ENCODE measurements at regions not wholly inside any gene's neighbourhood (a gene's known extent, or its start where the extent isn't known, plus 50 kb on each side); places are given as distances from the start of the nearest gene placed in this dataset.

- TF ChIP-seq YY1 (IDR thresholded peaks at IDR 0.05) (no peak), CTCF (IDR thresholded peaks at IDR 0.05; ENCODE audit: low read depth, low read length, missing input control) (no peak), RAD21 (IDR thresholded peaks at IDR 0.05) (no peak), TAF1 (conservative IDR thresholded peaks at IDR 0.05) (no peak), HNF4G (IDR thresholded peaks at IDR 0.05) (no peak), HNF4A (conservative IDR thresholded peaks at IDR 0.05) (no peak), SP1 (IDR thresholded peaks at IDR 0.05) (no peak), NR2F2 (IDR thresholded peaks at IDR 0.05) (no peak)
- TF ChIP-seq, protein P1, sequence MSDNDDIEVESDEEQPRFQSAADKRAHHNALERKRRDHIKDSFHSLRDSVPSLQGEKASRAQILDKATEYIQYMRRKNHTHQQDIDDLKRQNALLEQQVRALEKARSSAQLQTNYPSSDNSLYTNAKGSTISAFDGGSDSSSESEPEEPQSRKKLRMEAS (IDR thresholded peaks at IDR 0.05): no peak
- TF ChIP-seq, protein P2, sequence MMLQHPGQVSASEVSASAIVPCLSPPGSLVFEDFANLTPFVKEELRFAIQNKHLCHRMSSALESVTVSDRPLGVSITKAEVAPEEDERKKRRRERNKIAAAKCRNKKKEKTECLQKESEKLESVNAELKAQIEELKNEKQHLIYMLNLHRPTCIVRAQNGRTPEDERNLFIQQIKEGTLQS (IDR thresholded peaks at IDR 0.05): no peak
Observed at GRCh38 chr18:46415532-46416252, 241.3 kb downstream of the LOXHD1 start (continued).

GRCh38 chr18:46416706-46417638, 240.0 kb downstream of the LOXHD1 start:
- Histone ChIP-seq H3K4me1 (ENCODE audit: control insufficient read depth in 4 of 4, insufficient read depth in 4 of 4, low read length in 3 of 4) (peaks cover 17 to 44% (median 37%) of the 10 kb centered on the region in 4 donors), H3K36me3 (ENCODE audit: control insufficient read depth in 4 of 4, insufficient read depth in 3 of 4, low read depth in 1 of 4, low read length in 3 of 4) (no peaks in the 10 kb centered on the region), H3K9ac (ENCODE audit: low read depth in 1 of 2, low read length in 2 of 2) (no peak overlapping the region), H3K9me3 (ENCODE audit: control insufficient read depth in 4 of 4, low read length in 3 of 4) (no peaks in the 10 kb centered on the region), H3K27ac (ENCODE audit: low read depth in 1 of 2, low read length in 2 of 2) (no peak overlapping the region), H3K4me3 (ENCODE audit: low read depth in 1 of 3, low read length in 3 of 3) (no peak overlapping the region), H3K27me3 (ENCODE audit: control insufficient read depth in 4 of 4, insufficient read depth in 4 of 4, low read length in 3 of 4) (no peaks in the 10 kb centered on the region)
- TF ChIP-seq JUND (IDR thresholded peaks at IDR 0.05): no peak
- no peak for TF ChIP-seq TAF1 (conservative IDR thresholded peaks at IDR 0.05)
- no peak for TF ChIP-seq SP1 (IDR thresholded peaks at IDR 0.05)
- 95% methylated on average over 4 of the region's 4 CpGs for WGBS
- no peak for DNase-seq (ENCODE audit: low spot score)

GRCh38 chr18:46418663-46419260, 238.3 kb downstream of the LOXHD1 start:
- no peak for DNase-seq (ENCODE audit: low spot score)
- Histone ChIP-seq H3K27ac (ENCODE audit: low read depth in 1 of 2, low read length in 2 of 2) (peak overlapping the region; percentile 84 to 88), H3K4me3 (ENCODE audit: low read depth in 1 of 3, low read length in 3 of 3) (no peak overlapping the region), H3K27me3 (ENCODE audit: control insufficient read depth in 4 of 4, insufficient read depth in 4 of 4, low read length in 3 of 4) (no peaks in the 10 kb centered on the region), H3K36me3 (ENCODE audit: control insufficient read depth in 4 of 4, insufficient read depth in 3 of 4, low read depth in 1 of 4, low read length in 3 of 4) (no peaks in the 10 kb centered on the region), H3K9me3 (ENCODE audit: control insufficient read depth in 4 of 4, low read length in 3 of 4) (no peaks in the 10 kb centered on the region), H3K9ac (ENCODE audit: low read depth in 1 of 2, low read length in 2 of 2) (no peak overlapping the region), H3K4me1 (ENCODE audit: control insufficient read depth in 4 of 4, insufficient read depth in 4 of 4, low read length in 3 of 4) (peaks cover 19 to 43% (median 36%) of the 10 kb centered on the region in 4 donors)
- WGBS: 16% methylated on average over 5 of the region's 5 CpGs
- TF ChIP-seq, protein P3, sequence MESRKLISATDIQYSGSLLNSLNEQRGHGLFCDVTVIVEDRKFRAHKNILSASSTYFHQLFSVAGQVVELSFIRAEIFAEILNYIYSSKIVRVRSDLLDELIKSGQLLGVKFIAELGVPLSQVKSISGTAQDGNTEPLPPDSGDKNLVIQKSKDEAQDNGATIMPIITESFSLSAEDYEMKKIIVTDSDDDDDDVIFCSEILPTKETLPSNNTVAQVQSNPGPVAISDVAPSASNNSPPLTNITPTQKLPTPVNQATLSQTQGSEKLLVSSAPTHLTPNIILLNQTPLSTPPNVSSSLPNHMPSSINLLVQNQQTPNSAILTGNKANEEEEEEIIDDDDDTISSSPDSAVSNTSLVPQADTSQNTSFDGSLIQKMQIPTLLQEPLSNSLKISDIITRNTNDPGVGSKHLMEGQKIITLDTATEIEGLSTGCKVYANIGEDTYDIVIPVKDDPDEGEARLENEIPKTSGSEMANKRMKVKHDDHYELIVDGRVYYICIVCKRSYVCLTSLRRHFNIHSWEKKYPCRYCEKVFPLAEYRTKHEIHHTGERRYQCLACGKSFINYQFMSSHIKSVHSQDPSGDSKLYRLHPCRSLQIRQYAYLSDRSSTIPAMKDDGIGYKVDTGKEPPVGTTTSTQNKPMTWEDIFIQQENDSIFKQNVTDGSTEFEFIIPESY (IDR thresholded peaks at IDR 0.05): no peak
- TF ChIP-seq GABPA (IDR thresholded peaks at IDR 0.05 in 1 of 2, conservative IDR thresholded peaks at IDR 0.05 in 1 of 2) (no peak), EGR1 (IDR thresholded peaks at IDR 0.05; ENCODE audit: low read depth in 2 of 2) (no peak), TAF1 (conservative IDR thresholded peaks at IDR 0.05) (no peak), NR2F2 (IDR thresholded peaks at IDR 0.05) (peak; percentile 50), HNF4A (conservative IDR thresholded peaks at IDR 0.05) (peak in 1 of 2 donors; percentile 41), FOXA2 (IDR thresholded peaks at IDR 0.05) (no peak), SP1 (IDR thresholded peaks at IDR 0.05) (peak; percentile 73), RXRA (IDR thresholded peaks at IDR 0.05) (peak; percentile 85 to 89), JUND (IDR thresholded peaks at IDR 0.05) (peak in 1 of 2 donors; percentile 35), RAD21 (IDR thresholded peaks at IDR 0.05) (peak; percentile 24 to 35), FOXA1 (IDR thresholded peaks at IDR 0.05) (no peak)
- TF ChIP-seq, protein P2 (IDR thresholded peaks at IDR 0.05): no peak
- TF ChIP-seq, protein P4, sequence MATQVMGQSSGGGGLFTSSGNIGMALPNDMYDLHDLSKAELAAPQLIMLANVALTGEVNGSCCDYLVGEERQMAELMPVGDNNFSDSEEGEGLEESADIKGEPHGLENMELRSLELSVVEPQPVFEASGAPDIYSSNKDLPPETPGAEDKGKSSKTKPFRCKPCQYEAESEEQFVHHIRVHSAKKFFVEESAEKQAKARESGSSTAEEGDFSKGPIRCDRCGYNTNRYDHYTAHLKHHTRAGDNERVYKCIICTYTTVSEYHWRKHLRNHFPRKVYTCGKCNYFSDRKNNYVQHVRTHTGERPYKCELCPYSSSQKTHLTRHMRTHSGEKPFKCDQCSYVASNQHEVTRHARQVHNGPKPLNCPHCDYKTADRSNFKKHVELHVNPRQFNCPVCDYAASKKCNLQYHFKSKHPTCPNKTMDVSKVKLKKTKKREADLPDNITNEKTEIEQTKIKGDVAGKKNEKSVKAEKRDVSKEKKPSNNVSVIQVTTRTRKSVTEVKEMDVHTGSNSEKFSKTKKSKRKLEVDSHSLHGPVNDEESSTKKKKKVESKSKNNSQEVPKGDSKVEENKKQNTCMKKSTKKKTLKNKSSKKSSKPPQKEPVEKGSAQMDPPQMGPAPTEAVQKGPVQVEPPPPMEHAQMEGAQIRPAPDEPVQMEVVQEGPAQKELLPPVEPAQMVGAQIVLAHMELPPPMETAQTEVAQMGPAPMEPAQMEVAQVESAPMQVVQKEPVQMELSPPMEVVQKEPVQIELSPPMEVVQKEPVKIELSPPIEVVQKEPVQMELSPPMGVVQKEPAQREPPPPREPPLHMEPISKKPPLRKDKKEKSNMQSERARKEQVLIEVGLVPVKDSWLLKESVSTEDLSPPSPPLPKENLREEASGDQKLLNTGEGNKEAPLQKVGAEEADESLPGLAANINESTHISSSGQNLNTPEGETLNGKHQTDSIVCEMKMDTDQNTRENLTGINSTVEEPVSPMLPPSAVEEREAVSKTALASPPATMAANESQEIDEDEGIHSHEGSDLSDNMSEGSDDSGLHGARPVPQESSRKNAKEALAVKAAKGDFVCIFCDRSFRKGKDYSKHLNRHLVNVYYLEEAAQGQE (IDR thresholded peaks at IDR 0.05): peak; percentile 45
- TF ChIP-seq, protein P1 (IDR thresholded peaks at IDR 0.05): no peak

Measured in liver (tissue), 8 donors.